ENCODE measurements at regions not wholly inside any gene's neighbourhood (a gene's known extent, or its start where the extent isn't known, plus 50 kb on each side); places are given as distances from the start of the nearest gene placed in this dataset.

DNA sequence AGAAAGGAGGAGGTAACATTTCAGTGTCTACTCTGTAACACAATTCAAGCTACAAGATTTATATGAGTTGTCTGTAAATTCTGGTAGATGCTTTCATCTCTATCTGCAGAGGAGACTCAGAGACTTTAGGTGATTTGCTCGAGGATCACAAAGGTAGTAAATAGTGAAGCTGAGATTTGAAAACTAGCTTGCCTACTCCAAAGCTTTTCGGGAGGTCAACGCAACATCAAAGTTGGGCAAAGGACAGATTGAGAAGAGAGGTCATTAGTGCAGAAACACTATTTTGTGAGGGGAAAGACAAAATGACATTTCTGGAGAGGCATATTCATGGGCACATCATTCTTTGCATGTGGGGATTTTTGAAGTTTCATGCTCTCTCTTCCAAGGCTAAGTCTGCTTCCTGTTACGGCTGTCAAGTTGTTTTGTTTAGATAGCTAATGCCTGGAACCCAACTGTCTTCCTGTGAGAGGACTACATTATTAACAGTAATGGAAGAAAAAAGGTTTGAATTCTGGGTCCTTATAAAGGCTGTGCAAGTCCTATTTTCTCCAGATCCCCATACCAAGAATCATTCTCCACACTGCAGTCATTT lies 413.5 kb upstream of the ZNF462 start:
- no peaks in the 10 kb centered on the region for H3K9me3 ChIP-seq (ENCODE audit: control insufficient read depth, low read depth, low read length)
- no peak overlapping the region for H3K4me2 ChIP-seq (ENCODE audit: insufficient read depth, insufficient read length, low read length)
- H3K9ac ChIP-seq (ENCODE audit: extremely low read depth, insufficient read length, low read length) = no peak overlapping the region
- H3K27ac ChIP-seq (ENCODE audit: insufficient read length, low read depth, low read length) = no peak overlapping the region
- H3K79me1 ChIP-seq (ENCODE audit: insufficient read depth, low read depth, low read length, poor library complexity, severe bottlenecking) = no peaks in the 10 kb centered on the region
- WGBS (ENCODE audit: extremely low coverage, insufficient read length, low lambda C conversion rate) = no CpG with 5 or more reads among the region's 4 CpGs
- H3K56ac ChIP-seq (ENCODE audit: insufficient read length, low read depth, low read length) = no peak overlapping the region
- DNase-seq = no peak
- Mint-ChIP-seq H3K27me3 (ENCODE audit: low read depth) (no peaks in the 10 kb centered on the region; the same call in 1 of the 2 replicates), H3K27ac (no peak overlapping the region), H3K9me3 (no peaks in the 10 kb centered on the region), H3K36me3 (ENCODE audit: insufficient read depth in 1 of 3, low read depth in 3 of 3) (no peaks in the 10 kb centered on the region), H3K4me3 (no peak overlapping the region), H3K4me1 (peaks cover 5% of the 10 kb centered on the region in 2 experiments; a peak in 2 of 4 replicates)
- H3K79me2 ChIP-seq (ENCODE audit: insufficient read depth, low read length) = no peaks in the 10 kb centered on the region
- TF ChIP-seq, protein P1, sequence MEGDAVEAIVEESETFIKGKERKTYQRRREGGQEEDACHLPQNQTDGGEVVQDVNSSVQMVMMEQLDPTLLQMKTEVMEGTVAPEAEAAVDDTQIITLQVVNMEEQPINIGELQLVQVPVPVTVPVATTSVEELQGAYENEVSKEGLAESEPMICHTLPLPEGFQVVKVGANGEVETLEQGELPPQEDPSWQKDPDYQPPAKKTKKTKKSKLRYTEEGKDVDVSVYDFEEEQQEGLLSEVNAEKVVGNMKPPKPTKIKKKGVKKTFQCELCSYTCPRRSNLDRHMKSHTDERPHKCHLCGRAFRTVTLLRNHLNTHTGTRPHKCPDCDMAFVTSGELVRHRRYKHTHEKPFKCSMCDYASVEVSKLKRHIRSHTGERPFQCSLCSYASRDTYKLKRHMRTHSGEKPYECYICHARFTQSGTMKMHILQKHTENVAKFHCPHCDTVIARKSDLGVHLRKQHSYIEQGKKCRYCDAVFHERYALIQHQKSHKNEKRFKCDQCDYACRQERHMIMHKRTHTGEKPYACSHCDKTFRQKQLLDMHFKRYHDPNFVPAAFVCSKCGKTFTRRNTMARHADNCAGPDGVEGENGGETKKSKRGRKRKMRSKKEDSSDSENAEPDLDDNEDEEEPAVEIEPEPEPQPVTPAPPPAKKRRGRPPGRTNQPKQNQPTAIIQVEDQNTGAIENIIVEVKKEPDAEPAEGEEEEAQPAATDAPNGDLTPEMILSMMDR (conservative IDR thresholded peaks at IDR 0.05) = no peak
- H4K20me1 ChIP-seq (ENCODE audit: control insufficient read depth, insufficient read depth, insufficient read length) = no peaks in the 10 kb centered on the region
- no peak overlapping the region for H2BK15ac ChIP-seq (ENCODE audit: low read depth, low read length)
- H3K4me1 ChIP-seq (ENCODE audit: insufficient read depth, low read length) = no peaks in the 10 kb centered on the region; the same call in 1 of the 2 replicates
- H3T11ph ChIP-seq (ENCODE audit: low read length) = no peak overlapping the region
- H2BK20ac ChIP-seq (ENCODE audit: low read depth, low read length, poor library complexity, severe bottlenecking) = no peak overlapping the region
- no peaks in the 10 kb centered on the region for H3K27me3 ChIP-seq (ENCODE audit: insufficient read depth, low read length)
- no peak overlapping the region for H2AFZ ChIP-seq (ENCODE audit: low read length)
- no peak overlapping the region for H3K18ac ChIP-seq (ENCODE audit: insufficient read length, low read depth, low read length)
- H3K23ac ChIP-seq (ENCODE audit: insufficient read length, low read depth, low read length) = no peak overlapping the region
- no peaks in the 10 kb centered on the region for H3K23me2 ChIP-seq (ENCODE audit: insufficient read length, low read depth, low read length, poor library complexity, severe bottlenecking)
- no peak overlapping the region for H4K8ac ChIP-seq (replicated peaks; ENCODE audit: insufficient read length, low read depth, low read length)
- H2BK120ac ChIP-seq (ENCODE audit: low read depth, low read length, poor library complexity, severe bottlenecking) = no peak overlapping the region
- H4K91ac ChIP-seq (ENCODE audit: insufficient read length, low read depth, low read length) = no peak overlapping the region
- H4K5ac ChIP-seq (ENCODE audit: insufficient read length, low read depth, low read length) = no peak overlapping the region
- H2AK5ac ChIP-seq (ENCODE audit: insufficient read length, low read length) = no peak overlapping the region
- H3K4ac ChIP-seq (ENCODE audit: low read depth, low read length) = no peak overlapping the region
- no peak overlapping the region for H2BK12ac ChIP-seq (ENCODE audit: insufficient read length, low read depth, low read length)
- no peak overlapping the region for H2BK5ac ChIP-seq (ENCODE audit: insufficient read length, low read length)
- H3K14ac ChIP-seq (ENCODE audit: insufficient read depth, low read length) = no peak overlapping the region

Measured in H9 (cell line).